A673 (cell line): ENCODE measurements at regions not wholly inside any gene's neighbourhood (a gene's known extent, or its start where the extent isn't known, plus 50 kb on each side); places are given as distances from the start of the nearest gene placed in this dataset.
"Not testable (repeated sequence)": the region's sequence is repeated elsewhere in the genome, so short reads cannot be mapped to it uniquely, and the experiment has no call there.

Experiments
- BruUV-seq: library from RNA; stranded (reverse); fragments of 400-500 nt; replicated peaks from 2 replicates; lab custom pipeline; 2021; lab: Mats Ljungman, UMichigan
- CTCF ChIA-PET: fragments of 300-600 bp; sonication (Branson Sonifier 250); formaldehyde crosslinking; loops from one replicate; lab custom pipeline; 2022; ENCODE audit warnings: antibody characterized with exemption; lab: Charles Lee
- POLR2A ChIA-PET: fragments of 300-600 bp; sonication (Branson Sonifier 250); formaldehyde crosslinking; loops from one replicate; lab custom pipeline; 2022; ENCODE audit warnings: antibody characterized with exemption; ENCODE audit not compliant: low non-redundant PET; lab: Charles Lee
- DNase-seq: peaks from one replicate; pipeline ENCODE4 v3.0.0-alpha.2; 2015; ENCODE audit warnings: low spot score
- H3K27ac ChIP-seq: fragments of 200-600 bp; sonication (generic); 2 replicates; pipeline ENCODE4 v1.5.1; 2016; ENCODE audit warnings: mixed run types, low read depth, mild to moderate bottlenecking, mixed read lengths, antibody characterized with exemption, low read length; ENCODE audit not compliant: poor library complexity, severe bottlenecking
- H3K27me3 ChIP-seq: fragments of 200-600 bp; sonication (generic); replicated peaks from 2 replicates; pipeline ENCODE4 v1.6.1; 2017; ENCODE audit warnings: mixed run types, low read depth, mild to moderate bottlenecking, mixed read lengths, antibody characterized with exemption, low read length; ENCODE audit not compliant: insufficient read depth, poor library complexity
- H3K36me3 ChIP-seq: fragments of 200-600 bp; sonication (generic); 2 replicates; pipeline ENCODE4 v1.6.1; 2016; ENCODE audit warnings: mixed run types, mild to moderate bottlenecking, mixed read lengths, antibody characterized with exemption, low read length; ENCODE audit not compliant: insufficient read depth, poor library complexity, severe bottlenecking
- H3K4me1 ChIP-seq: fragments of 200-600 bp; sonication (generic); 2 replicates; pipeline ENCODE4 v1.6.1; 2017; ENCODE audit warnings: mixed run types, mild to moderate bottlenecking, mixed read lengths, antibody characterized with exemption, low read length; ENCODE audit not compliant: insufficient read depth, poor library complexity, severe bottlenecking
- H3K4me3 ChIP-seq: fragments of 200-600 bp; sonication (generic); 2 replicates; pipeline ENCODE4 v1.5.1; 2016; ENCODE audit warnings: low read depth, mixed run types, mild to moderate bottlenecking, mixed read lengths, low read length; ENCODE audit not compliant: poor library complexity, severe bottlenecking
- H3K9me3 ChIP-seq: fragments of 200-600 bp; sonication (generic); 2 replicates; pipeline ENCODE4 v1.6.1; 2016; ENCODE audit warnings: mixed run types, low read depth, mild to moderate bottlenecking, mixed read lengths, antibody characterized with exemption, low read length; ENCODE audit not compliant: poor library complexity, severe bottlenecking
- CTCF ChIP-seq: fragments of 300-800, 200-600 bp; sonication (generic); conservative IDR thresholded peaks from 2 replicates; pipeline ENCODE4 v1.5.1; 2017; ENCODE audit warnings: low read depth, mild to moderate bottlenecking, antibody characterized with exemption, low read length, moderate library complexity, mixed read lengths
- EZH2 ChIP-seq: fragments of 200-600 bp; sonication (generic); IDR thresholded peaks from 2 replicates; pipeline ENCODE4 v1.6.1; 2017; ENCODE audit warnings: borderline replicate concordance, low read depth, mild to moderate bottlenecking, mixed read lengths, antibody characterized with exemption, low read length; ENCODE audit not compliant: poor library complexity, severe bottlenecking
- intact Hi-C: fragments of 100-400 bp; cut with micrococcal nuclease; formaldehyde crosslinking; loops from one replicate; pipeline ENCODE4 v1.10.0; 2022; ENCODE audit not compliant: unreplicated experiment

GRCh38 chr6:48985025-48985424, 478.0 kb downstream of the MMUT start:
- Histone ChIP-seq H3K4me3 (no peak overlapping the region), H3K27ac (no peak overlapping the region), H3K36me3 (no peaks in the 10 kb centered on the region), H3K9me3 (peaks cover 6% of the 10 kb centered on the region), H3K27me3 (no peaks in the 10 kb centered on the region), H3K4me1 (no peaks in the 10 kb centered on the region)
- no peak for DNase-seq
- ChIA-PET CTCF (no interaction called here), POLR2A (no interaction called here)
- no TSS peak for BruUV-seq
- TF ChIP-seq CTCF (no peak), EZH2 (no peak)
- intact Hi-C loops, result no loop called here

DNA sequence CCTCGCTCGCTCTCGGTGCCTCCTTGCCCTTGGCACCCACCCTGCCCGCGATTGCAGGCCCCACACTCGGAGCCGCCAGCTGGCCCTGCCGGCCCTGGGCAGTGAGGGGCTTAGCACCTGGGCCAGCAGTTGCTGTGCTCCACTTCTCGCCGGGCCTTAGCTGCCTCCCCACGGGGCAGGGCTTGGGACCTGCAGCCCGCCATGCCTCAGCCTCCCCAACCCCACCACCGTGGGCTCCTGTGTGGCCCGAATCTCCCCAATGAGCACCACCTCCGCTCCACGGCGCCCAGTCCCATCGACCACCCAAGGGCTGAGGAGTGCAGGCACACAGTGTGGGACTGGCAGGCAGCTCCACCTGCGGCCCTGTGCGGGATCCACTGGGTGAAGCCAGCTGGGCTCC, 479.1 kb downstream of the MMUT start:
- BruUV-seq, H3K9me3 ChIP-seq, intact Hi-C loops, H3K27ac ChIP-seq, DNase-seq, H3K4me1 ChIP-seq, H3K27me3 ChIP-seq, CTCF ChIA-PET, POLR2A ChIA-PET, H3K4me3 ChIP-seq, H3K36me3 ChIP-seq: not testable (repeated sequence)

DNA sequence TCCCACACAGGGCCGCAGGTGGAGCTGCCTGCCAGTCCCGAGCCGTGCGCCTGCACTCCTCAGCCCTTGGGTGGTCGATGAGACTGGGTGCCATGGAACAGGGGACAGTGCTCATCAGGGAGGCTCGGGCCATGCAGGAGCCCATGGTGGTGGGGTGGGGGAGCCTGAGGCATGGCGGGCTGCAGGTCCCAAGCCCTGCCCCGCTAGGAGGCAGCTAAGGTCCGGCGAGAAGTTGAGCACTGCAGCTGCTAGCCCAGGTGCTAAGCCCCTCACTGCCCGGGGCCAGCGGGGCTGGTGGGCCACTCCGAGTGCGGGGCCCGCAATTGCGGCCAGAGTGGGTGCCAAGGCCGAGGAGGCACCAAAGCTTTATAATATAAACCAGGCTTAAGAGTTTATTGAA, 479.7 kb downstream of the MMUT start:
- Histone ChIP-seq H3K9me3 (peaks cover 6% of the 10 kb centered on the region), H3K36me3 (no peaks in the 10 kb centered on the region), H3K27me3 (no peaks in the 10 kb centered on the region), H3K4me1 (no peaks in the 10 kb centered on the region), H3K27ac (no peak overlapping the region), H3K4me3 (no peak overlapping the region)
- DNase-seq, result no peak
- TF ChIP-seq CTCF (no peak), EZH2 (no peak)
- POLR2A ChIA-PET, result no interaction called here
- BruUV-seq, result no TSS peak
- CTCF ChIA-PET, result no interaction called here
- intact Hi-C loops, result no loop called here

DNA sequence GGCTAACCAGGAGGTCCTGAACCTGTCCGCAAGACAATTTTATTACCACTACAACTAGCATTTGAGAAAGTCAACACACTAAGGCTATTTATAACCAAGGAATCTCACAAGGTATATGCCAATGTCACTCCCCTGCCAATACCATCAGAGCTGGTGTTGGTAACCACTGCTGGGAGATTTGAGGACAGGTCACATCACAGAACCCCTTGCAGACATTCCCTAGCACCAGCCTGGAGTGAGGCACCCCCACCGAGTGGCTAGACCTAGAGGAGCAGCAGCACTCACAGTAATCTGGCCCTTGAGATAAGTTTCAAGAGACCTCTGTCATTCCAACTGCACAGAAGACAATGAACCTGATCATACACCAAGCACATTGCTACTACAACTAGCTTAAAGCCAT, 483.2 kb downstream of the MMUT start:
- no TSS peak for BruUV-seq
- DNase-seq, result no peak

More for the DNA sequence above, 483.2 kb downstream of the MMUT start:
- POLR2A ChIA-PET, result no interaction called here
- Histone ChIP-seq H3K27me3 (no peaks in the 10 kb centered on the region), H3K4me3 (no peak overlapping the region), H3K27ac (no peak overlapping the region), H3K9me3 (peaks cover 6% of the 10 kb centered on the region), H3K4me1 (no peaks in the 10 kb centered on the region), H3K36me3 (no peaks in the 10 kb centered on the region)
- intact Hi-C loops, result no loop called here
- TF ChIP-seq CTCF, result no peak
- no peak for TF ChIP-seq EZH2
- CTCF ChIA-PET, result no interaction called here
